ENCODE measurements at regions not wholly inside any gene's neighbourhood (a gene's known extent, or its start where the extent isn't known, plus 50 kb on each side); places are given as distances from the start of the nearest gene placed in this dataset.

DNA sequence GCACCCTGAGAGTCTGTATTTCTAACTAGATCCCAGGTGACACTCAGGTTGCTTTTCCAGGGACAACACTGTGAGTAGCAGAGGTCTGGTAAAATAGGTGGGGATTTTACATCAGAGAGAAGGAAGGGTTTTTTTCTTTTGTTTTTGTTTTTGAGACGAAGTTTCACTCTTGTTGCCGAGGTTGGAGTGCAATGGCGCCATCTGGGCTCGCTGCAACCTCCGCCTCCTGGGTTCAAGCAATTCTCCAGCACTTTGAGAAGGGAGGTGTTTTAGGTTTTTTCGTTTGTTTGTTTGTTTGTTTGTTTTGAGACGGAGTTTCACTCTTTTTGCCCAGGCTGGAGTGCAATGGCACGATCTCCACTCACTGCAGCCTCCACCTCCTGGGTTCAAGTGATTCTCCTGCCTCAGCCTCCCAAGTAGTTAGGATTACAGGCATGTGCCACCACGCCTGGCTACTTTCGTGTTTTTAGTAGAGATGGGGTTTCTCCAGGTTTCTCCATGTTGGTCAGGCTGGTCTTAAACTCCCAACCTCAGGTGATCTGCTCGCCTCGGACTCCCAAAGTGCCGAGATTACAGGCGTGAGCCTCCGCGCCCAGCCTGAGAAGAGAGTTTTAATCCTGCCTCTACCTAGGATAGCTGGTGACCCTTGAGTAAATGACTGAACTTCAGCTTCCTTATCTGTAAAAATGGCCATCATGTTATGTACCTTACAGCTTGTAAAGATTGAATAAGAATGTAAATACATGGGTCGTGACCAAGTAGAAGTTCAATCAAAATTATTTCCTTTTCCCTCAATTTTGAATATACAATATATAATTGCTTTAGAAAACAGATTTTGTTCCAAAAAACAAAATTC lies 95.9 kb upstream of the FNDC3B start:
- TF ChIP-seq, protein P1, sequence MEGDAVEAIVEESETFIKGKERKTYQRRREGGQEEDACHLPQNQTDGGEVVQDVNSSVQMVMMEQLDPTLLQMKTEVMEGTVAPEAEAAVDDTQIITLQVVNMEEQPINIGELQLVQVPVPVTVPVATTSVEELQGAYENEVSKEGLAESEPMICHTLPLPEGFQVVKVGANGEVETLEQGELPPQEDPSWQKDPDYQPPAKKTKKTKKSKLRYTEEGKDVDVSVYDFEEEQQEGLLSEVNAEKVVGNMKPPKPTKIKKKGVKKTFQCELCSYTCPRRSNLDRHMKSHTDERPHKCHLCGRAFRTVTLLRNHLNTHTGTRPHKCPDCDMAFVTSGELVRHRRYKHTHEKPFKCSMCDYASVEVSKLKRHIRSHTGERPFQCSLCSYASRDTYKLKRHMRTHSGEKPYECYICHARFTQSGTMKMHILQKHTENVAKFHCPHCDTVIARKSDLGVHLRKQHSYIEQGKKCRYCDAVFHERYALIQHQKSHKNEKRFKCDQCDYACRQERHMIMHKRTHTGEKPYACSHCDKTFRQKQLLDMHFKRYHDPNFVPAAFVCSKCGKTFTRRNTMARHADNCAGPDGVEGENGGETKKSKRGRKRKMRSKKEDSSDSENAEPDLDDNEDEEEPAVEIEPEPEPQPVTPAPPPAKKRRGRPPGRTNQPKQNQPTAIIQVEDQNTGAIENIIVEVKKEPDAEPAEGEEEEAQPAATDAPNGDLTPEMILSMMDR (IDR thresholded peaks at IDR 0.05): no peak
- TF ChIP-seq POLR2A (IDR thresholded peaks at IDR 0.05): no peak
